Breast epithelium (tissue), 3 donors: ENCODE measurements at regions not wholly inside any gene's neighbourhood (a gene's known extent, or its start where the extent isn't known, plus 50 kb on each side); places are given as distances from the start of the nearest gene placed in this dataset.

ENCODE experiments used
- CTCF ChIP-seq, 3 donors: fragments of 450-650 bp; IDR thresholded peaks; one replicate each; pipeline ENCODE4 v1.5.1; 2016 to 2017; ENCODE audit warnings: antibody characterized with exemption in 3 of 3, mild to moderate bottlenecking in 3 of 3, moderate library complexity in 3 of 3
- POLR2A ChIP-seq: fragments of 450-650 bp; IDR thresholded peaks from one replicate; pipeline ENCODE4 v1.6.1; 2016; ENCODE audit warnings: antibody characterized with exemption, mild to moderate bottlenecking, moderate library complexity
- POLR2AphosphoS5 ChIP-seq, 3 donors: sonication (generic); formaldehyde crosslinking; IDR thresholded peaks; one replicate each; pipeline ENCODE4 v1.6.1; 2017; ENCODE audit warnings: antibody characterized with exemption in 3 of 3

GRCh38 chr5:167205881-167206280, 1085.6 kb upstream of the WWC1 start:
- no peak for TF ChIP-seq CTCF (IDR thresholded peaks at IDR 0.05)
- TF ChIP-seq POLR2A = no peak
- TF ChIP-seq POLR2AphosphoS5 (IDR thresholded peaks at IDR 0.05) = no peak
